ENCODE measurements at regions not wholly inside any gene's neighbourhood (a gene's known extent, or its start where the extent isn't known, plus 50 kb on each side); places are given as distances from the start of the nearest gene placed in this dataset.

GRCh38 chr12:25023808-25024207 lies 74.9 kb upstream of the BCAT1 start:
- H3K79me2 ChIP-seq = no peaks in the 10 kb centered on the region
- H3K27ac ChIP-seq = no peak overlapping the region
- H3K27me3 ChIP-seq (ENCODE audit: control insufficient read depth, insufficient read depth, low read length) = no peaks in the 10 kb centered on the region
- no peaks in the 10 kb centered on the region for H3K4me1 ChIP-seq
- H3K9me3 ChIP-seq (ENCODE audit: control insufficient read depth, low read length) = no peaks in the 10 kb centered on the region
- H3K9ac ChIP-seq = no peak overlapping the region
- no peak overlapping the region for H2AFZ ChIP-seq
- H3K4me2 ChIP-seq (ENCODE audit: low read length) = no peak overlapping the region
- no peak for TF ChIP-seq CTCF (IDR thresholded peaks at IDR 0.05)
- H3K36me3 ChIP-seq (ENCODE audit: control insufficient read depth, insufficient read depth, low read length) = no peaks in the 10 kb centered on the region
- no peak overlapping the region for H3K4me3 ChIP-seq (ENCODE audit: low read depth, low read length)

GRCh38 chr12:25020621-25021243 lies 71.8 kb upstream of the BCAT1 start:
- no peak for TF ChIP-seq CTCF (IDR thresholded peaks at IDR 0.05)
- Histone ChIP-seq H3K27ac (no peak overlapping the region), H3K4me3 (ENCODE audit: low read depth, low read length) (no peak overlapping the region), H3K9me3 (ENCODE audit: control insufficient read depth, low read length) (no peaks in the 10 kb centered on the region), H3K4me1 (no peaks in the 10 kb centered on the region), H2AFZ (no peak overlapping the region), H3K4me2 (ENCODE audit: low read length) (no peak overlapping the region), H3K9ac (no peak overlapping the region), H3K27me3 (ENCODE audit: control insufficient read depth, insufficient read depth, low read length) (no peaks in the 10 kb centered on the region), H3K79me2 (no peaks in the 10 kb centered on the region), H3K36me3 (ENCODE audit: control insufficient read depth, insufficient read depth, low read length) (no peaks in the 10 kb centered on the region)

GRCh38 chr12:25018146-25018545 lies 69.2 kb upstream of the BCAT1 start:
- no peak overlapping the region for H2AFZ ChIP-seq
- H3K27me3 ChIP-seq (ENCODE audit: control insufficient read depth, insufficient read depth, low read length) = no peaks in the 10 kb centered on the region
- TF ChIP-seq CTCF (IDR thresholded peaks at IDR 0.05) = no peak
- no peak overlapping the region for H3K9ac ChIP-seq
- H3K4me3 ChIP-seq (ENCODE audit: low read depth, low read length) = no peak overlapping the region
- no peaks in the 10 kb centered on the region for H3K9me3 ChIP-seq (ENCODE audit: control insufficient read depth, low read length)
- H3K4me2 ChIP-seq (ENCODE audit: low read length) = no peak overlapping the region
- H3K27ac ChIP-seq = no peak overlapping the region
- H3K36me3 ChIP-seq (ENCODE audit: control insufficient read depth, insufficient read depth, low read length) = no peaks in the 10 kb centered on the region
- H3K79me2 ChIP-seq = no peaks in the 10 kb centered on the region
- no peaks in the 10 kb centered on the region for H3K4me1 ChIP-seq

GRCh38 chr12:25017336-25017735 lies 68.4 kb upstream of the BCAT1 start:
- no peaks in the 10 kb centered on the region for H3K4me1 ChIP-seq
- H3K27ac ChIP-seq = no peak overlapping the region
- no peak for TF ChIP-seq CTCF (IDR thresholded peaks at IDR 0.05)
- no peaks in the 10 kb centered on the region for H3K79me2 ChIP-seq
- H3K27me3 ChIP-seq (ENCODE audit: control insufficient read depth, insufficient read depth, low read length) = no peaks in the 10 kb centered on the region
- no peak overlapping the region for H3K4me3 ChIP-seq (ENCODE audit: low read depth, low read length)
- no peaks in the 10 kb centered on the region for H3K36me3 ChIP-seq (ENCODE audit: control insufficient read depth, insufficient read depth, low read length)
- no peak overlapping the region for H3K4me2 ChIP-seq (ENCODE audit: low read length)
- no peaks in the 10 kb centered on the region for H3K9me3 ChIP-seq (ENCODE audit: control insufficient read depth, low read length)
- no peak overlapping the region for H2AFZ ChIP-seq
- H3K9ac ChIP-seq = no peak overlapping the region

GRCh38 chr12:25014961-25015360 lies 66.1 kb upstream of the BCAT1 start:
- Histone ChIP-seq H3K9ac (no peak overlapping the region), H3K4me2 (ENCODE audit: low read length) (no peak overlapping the region), H3K36me3 (ENCODE audit: control insufficient read depth, insufficient read depth, low read length) (no peaks in the 10 kb centered on the region), H3K4me1 (no peaks in the 10 kb centered on the region), H3K4me3 (ENCODE audit: low read depth, low read length) (no peak overlapping the region), H3K27me3 (ENCODE audit: control insufficient read depth, insufficient read depth, low read length) (no peaks in the 10 kb centered on the region), H2AFZ (no peak overlapping the region), H3K79me2 (no peaks in the 10 kb centered on the region), H3K27ac (no peak overlapping the region), H3K9me3 (ENCODE audit: control insufficient read depth, low read length) (no peaks in the 10 kb centered on the region)
- no peak for TF ChIP-seq CTCF (IDR thresholded peaks at IDR 0.05)

All from parathyroid adenoma (tissue), 2 donors.